ENCODE measurements at regions not wholly inside any gene's neighbourhood (a gene's known extent, or its start where the extent isn't known, plus 50 kb on each side); places are given as distances from the start of the nearest gene placed in this dataset.

- TF ChIP-seq, protein P1, sequence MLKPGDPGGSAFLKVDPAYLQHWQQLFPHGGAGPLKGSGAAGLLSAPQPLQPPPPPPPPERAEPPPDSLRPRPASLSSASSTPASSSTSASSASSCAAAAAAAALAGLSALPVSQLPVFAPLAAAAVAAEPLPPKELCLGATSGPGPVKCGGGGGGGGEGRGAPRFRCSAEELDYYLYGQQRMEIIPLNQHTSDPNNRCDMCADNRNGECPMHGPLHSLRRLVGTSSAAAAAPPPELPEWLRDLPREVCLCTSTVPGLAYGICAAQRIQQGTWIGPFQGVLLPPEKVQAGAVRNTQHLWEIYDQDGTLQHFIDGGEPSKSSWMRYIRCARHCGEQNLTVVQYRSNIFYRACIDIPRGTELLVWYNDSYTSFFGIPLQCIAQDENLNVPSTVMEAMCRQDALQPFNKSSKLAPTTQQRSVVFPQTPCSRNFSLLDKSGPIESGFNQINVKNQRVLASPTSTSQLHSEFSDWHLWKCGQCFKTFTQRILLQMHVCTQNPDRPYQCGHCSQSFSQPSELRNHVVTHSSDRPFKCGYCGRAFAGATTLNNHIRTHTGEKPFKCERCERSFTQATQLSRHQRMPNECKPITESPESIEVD (tag by site-specific recombination; IDR thresholded peaks at IDR 0.05), result no peak
- TF ChIP-seq GLI2 (tag by site-specific recombination; IDR thresholded peaks at IDR 0.05; ENCODE audit: borderline replicate concordance, low read depth) (no peak), CTCF (tag by site-specific recombination; IDR thresholded peaks at IDR 0.05) (no peak)
Observed at GRCh38 chr18:56207989-56208388, 430.4 kb downstream of the TXNL1 start (continued).

GRCh38 chr18:56204052-56204451, 434.3 kb downstream of the TXNL1 start:
- ChIA-PET POLR2A (no interaction called here), CTCF (no interaction called here)

GRCh38 chr18:56202678-56203077, 435.7 kb downstream of the TXNL1 start:
- H3K4me1 ChIP-seq (ENCODE audit: control insufficient read depth, insufficient read depth, low read length), result no peaks in the 10 kb centered on the region
- H3K9me3 ChIP-seq (ENCODE audit: control insufficient read depth, insufficient read depth, low read depth, low read length), result no peaks in the 10 kb centered on the region
- no peaks in the 10 kb centered on the region for H3K36me3 ChIP-seq (ENCODE audit: control insufficient read depth in 2 of 2, insufficient read depth in 1 of 2, low read length in 2 of 2)
- POLR2A ChIA-PET, result no interaction called here
- no peak overlapping the region for H3K27ac ChIP-seq (ENCODE audit: extremely low read depth, low read depth, low read length)
- no peak overlapping the region for H3K4me3 ChIP-seq (ENCODE audit: low read depth, low read length)
- TF ChIP-seq, protein P2, sequence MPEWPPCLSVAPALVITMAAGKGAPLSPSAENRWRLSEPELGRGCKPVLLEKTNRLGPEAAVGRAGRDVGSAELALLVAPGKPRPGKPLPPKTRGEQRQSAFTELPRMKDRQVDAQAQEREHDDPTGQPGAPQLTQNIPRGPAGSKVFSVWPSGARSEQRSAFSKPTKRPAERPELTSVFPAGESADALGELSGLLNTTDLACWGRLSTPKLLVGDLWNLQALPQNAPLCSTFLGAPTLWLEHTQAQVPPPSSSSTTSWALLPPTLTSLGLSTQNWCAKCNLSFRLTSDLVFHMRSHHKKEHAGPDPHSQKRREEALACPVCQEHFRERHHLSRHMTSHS (tag by site-specific recombination; IDR thresholded peaks at IDR 0.05), result no peak
- no peak for TF ChIP-seq ZBTB1 (tag by site-specific recombination; IDR thresholded peaks at IDR 0.05)
- no peak for TF ChIP-seq ZBTB48 (tag by site-specific recombination; IDR thresholded peaks at IDR 0.05)
- TF ChIP-seq ZNF76 (tag by site-specific recombination; IDR thresholded peaks at IDR 0.05; ENCODE audit: borderline replicate concordance, low read depth), result no peak
- no peak for TF ChIP-seq ZNF155 (tag by site-specific recombination; IDR thresholded peaks at IDR 0.05)
- no peak for TF ChIP-seq ZNF341 (tag by site-specific recombination; IDR thresholded peaks at IDR 0.05; ENCODE audit: low read depth)
- no peak for TF ChIP-seq ZNF138 (tag by site-specific recombination; IDR thresholded peaks at IDR 0.05; ENCODE audit: borderline replicate concordance)
- TF ChIP-seq ZNF202 (tag by site-specific recombination; IDR thresholded peaks at IDR 0.05; ENCODE audit: borderline replicate concordance), result no peak
- TF ChIP-seq CTCF (tag by site-specific recombination; IDR thresholded peaks at IDR 0.05), result no peak
- no peak for TF ChIP-seq ZNF398 (tag by site-specific recombination; IDR thresholded peaks at IDR 0.05)
- CTCF ChIA-PET, result no interaction called here

More at GRCh38 chr18:56204052-56204451, 434.3 kb downstream of the TXNL1 start:
- H3K4me3 ChIP-seq (ENCODE audit: low read depth, low read length), result no peak overlapping the region
- H3K36me3 ChIP-seq (ENCODE audit: control insufficient read depth in 2 of 2, insufficient read depth in 1 of 2, low read length in 2 of 2), result no peaks in the 10 kb centered on the region
- H3K27ac ChIP-seq (ENCODE audit: extremely low read depth, low read depth, low read length), result no peak overlapping the region
- H3K9me3 ChIP-seq (ENCODE audit: control insufficient read depth, insufficient read depth, low read depth, low read length), result no peaks in the 10 kb centered on the region
- no peaks in the 10 kb centered on the region for H3K4me1 ChIP-seq (ENCODE audit: control insufficient read depth, insufficient read depth, low read length)
- TF ChIP-seq KLF1 (tag by site-specific recombination; IDR thresholded peaks at IDR 0.05), result no peak
- TF ChIP-seq ZNF843 (tag by site-specific recombination; IDR thresholded peaks at IDR 0.05), result no peak
- no peak for TF ChIP-seq ZNF501 (tag by site-specific recombination; IDR thresholded peaks at IDR 0.05)
- no peak for TF ChIP-seq ZNF423 (tag by site-specific recombination; IDR thresholded peaks at IDR 0.05)
- TF ChIP-seq ZNF660 (tag by site-specific recombination; IDR thresholded peaks at IDR 0.05), result no peak
- no peak for TF ChIP-seq ZNF473 (tag by site-specific recombination; IDR thresholded peaks at IDR 0.05)
- no peak for TF ChIP-seq WT1 (tag by site-specific recombination; IDR thresholded peaks at IDR 0.05)
- no peak for TF ChIP-seq MEIS1 (CRISPR knock-in tag; IDR thresholded peaks at IDR 0.05; ENCODE audit: borderline replicate concordance)
- no peak for TF ChIP-seq IKZF3 (tag by site-specific recombination; IDR thresholded peaks at IDR 0.05)
- no peak for TF ChIP-seq TCF7L2 (IDR thresholded peaks at IDR 0.05; ENCODE audit: borderline replicate concordance, low read depth, low read length)
- TF ChIP-seq ZNF561 (tag by site-specific recombination; IDR thresholded peaks at IDR 0.05; ENCODE audit: borderline replicate concordance), result no peak
- no peak for TF ChIP-seq SCRT2 (tag by site-specific recombination; IDR thresholded peaks at IDR 0.05)
- TF ChIP-seq GLI2 (tag by site-specific recombination; IDR thresholded peaks at IDR 0.05; ENCODE audit: borderline replicate concordance, low read depth), result no peak
- no peak for TF ChIP-seq ZBTB17 (tag by site-specific recombination; IDR thresholded peaks at IDR 0.05)
- TF ChIP-seq ZSCAN16 (tag by site-specific recombination; IDR thresholded peaks at IDR 0.05), result no peak
- no peak for TF ChIP-seq ZNF366 (tag by site-specific recombination; conservative IDR thresholded peaks at IDR 0.05)
